GM12874 (cell line): ENCODE measurements at regions not wholly inside any gene's neighbourhood (a gene's known extent, or its start where the extent isn't known, plus 50 kb on each side); places are given as distances from the start of the nearest gene placed in this dataset.

Experiments
- TF ChIP-seq, protein P1 (sequence below): IDR thresholded peaks from 2 replicates; pipeline ENCODE4 v1.5.1; 2011; ENCODE audit warnings: low read depth, mild to moderate bottlenecking, control low read depth, low read length, moderate library complexity; ENCODE audit not compliant: insufficient read depth

DNA sequence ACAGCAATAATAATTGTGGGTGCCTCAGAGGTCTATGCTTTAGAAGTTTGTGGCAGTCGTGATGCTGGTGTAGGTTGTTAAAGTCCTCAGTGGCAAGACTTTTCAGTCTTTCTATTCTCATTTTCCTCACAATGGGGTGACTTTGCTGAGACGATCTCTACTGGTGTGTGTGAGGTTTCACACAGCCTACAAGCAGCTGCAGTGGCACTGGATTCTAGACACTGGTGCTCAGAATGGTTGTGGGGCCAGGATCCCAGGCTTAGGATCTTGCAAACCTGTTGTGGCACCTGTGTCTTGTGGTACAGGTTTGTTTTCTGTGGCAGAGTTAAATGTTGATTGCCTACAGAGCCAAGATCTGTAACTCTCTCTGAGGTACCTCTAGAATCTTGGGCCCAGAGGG lies 581.2 kb downstream of the PTPRC start:
- TF ChIP-seq, protein P1, sequence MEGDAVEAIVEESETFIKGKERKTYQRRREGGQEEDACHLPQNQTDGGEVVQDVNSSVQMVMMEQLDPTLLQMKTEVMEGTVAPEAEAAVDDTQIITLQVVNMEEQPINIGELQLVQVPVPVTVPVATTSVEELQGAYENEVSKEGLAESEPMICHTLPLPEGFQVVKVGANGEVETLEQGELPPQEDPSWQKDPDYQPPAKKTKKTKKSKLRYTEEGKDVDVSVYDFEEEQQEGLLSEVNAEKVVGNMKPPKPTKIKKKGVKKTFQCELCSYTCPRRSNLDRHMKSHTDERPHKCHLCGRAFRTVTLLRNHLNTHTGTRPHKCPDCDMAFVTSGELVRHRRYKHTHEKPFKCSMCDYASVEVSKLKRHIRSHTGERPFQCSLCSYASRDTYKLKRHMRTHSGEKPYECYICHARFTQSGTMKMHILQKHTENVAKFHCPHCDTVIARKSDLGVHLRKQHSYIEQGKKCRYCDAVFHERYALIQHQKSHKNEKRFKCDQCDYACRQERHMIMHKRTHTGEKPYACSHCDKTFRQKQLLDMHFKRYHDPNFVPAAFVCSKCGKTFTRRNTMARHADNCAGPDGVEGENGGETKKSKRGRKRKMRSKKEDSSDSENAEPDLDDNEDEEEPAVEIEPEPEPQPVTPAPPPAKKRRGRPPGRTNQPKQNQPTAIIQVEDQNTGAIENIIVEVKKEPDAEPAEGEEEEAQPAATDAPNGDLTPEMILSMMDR: no peak

DNA sequence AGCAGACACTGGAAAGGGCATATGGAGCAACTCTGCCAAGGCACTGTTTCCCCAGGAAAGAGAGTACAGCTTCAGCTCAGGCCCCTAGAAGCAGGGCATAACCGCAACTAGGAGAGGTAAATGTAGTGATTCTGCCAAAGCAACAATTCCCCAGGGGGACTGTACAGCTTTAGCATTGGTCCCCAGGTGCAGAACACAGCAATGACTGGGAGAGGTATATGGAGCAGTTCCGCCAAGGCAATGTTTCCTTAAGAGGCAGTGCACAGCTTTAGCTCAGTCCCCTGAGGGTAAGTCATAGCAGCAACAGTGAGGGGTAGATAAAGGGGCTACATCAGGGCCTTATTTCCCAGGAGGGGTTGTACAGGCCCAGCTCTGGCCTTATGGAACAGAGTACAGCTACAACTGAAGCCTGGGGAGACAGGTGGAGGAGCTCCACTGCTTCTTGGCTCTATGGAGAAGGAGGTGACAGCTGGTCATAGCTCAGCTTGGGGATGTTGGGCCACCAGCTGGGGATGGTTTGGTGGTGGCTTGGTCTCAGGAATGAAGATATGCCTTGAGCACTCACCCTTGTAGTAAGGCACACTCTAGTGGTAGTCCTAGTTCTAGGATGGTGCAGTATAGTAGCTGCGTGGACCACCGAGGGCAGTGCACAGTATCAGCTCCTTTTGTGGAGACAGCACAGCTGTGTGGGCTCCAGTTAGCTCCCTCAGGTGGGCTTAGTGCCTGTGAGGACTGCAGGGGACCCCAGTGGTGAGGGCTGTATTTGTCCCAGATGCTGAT lies 582.7 kb downstream of the PTPRC start:
- TF ChIP-seq, protein P1: no peak

DNA sequence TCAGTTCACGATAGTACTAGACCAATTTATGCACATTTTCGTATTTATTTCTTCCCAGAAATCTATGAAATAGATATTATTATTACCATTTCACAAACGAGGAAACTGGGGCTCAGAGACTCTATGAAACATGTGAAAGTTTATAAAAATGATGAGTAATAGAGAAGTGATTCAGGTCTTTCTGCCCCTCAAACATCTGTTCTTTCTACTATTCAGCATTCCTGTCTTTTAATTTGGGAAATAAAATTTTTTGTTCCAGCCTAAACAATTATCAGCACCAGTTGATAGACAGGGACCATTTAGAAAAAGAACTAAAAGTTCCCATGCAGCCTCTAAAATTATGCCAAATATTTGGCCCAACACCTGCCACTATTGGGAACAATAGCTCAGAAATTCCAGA lies 585.1 kb downstream of the PTPRC start:
- TF ChIP-seq, protein P1: no peak

DNA sequence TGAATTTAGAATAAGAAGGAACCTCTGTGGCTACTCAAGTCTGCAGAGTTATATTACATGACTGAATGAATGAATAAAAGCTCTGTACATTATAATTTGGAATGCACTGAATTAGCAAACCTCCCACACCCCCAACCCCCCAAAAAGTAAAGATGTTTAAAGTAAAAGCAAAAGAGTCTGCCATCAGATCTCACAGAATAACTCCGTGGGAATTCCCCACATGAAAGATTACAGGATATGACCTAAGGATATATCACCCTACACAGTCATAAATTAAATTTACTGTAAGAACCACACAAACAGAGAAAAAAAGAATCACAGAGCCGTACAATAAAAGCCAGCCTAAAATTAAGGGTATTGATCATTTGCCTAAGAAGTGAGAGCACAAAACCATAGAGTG lies 587.3 kb downstream of the PTPRC start:
- TF ChIP-seq, protein P1: no peak

DNA sequence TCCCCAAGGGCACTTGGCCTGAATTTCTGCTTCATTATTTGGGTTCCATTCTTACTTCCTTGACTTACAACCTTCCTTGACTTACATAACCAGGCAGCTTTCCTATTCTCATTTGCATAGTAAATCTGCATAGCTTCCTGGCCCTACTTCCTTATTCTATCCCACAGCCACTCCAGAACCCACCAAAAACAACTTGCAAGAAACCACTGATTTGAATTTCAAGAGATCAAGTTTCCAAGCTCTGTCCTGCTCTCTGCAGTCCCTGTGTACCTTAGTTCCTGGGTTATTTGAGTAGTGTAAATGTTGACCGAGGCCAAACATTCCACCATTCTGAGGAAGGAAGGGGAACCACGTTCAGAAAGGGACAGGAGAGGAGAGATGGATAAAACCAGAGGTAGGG lies 603.3 kb downstream of the PTPRC start:
- TF ChIP-seq, protein P1: no peak

DNA sequence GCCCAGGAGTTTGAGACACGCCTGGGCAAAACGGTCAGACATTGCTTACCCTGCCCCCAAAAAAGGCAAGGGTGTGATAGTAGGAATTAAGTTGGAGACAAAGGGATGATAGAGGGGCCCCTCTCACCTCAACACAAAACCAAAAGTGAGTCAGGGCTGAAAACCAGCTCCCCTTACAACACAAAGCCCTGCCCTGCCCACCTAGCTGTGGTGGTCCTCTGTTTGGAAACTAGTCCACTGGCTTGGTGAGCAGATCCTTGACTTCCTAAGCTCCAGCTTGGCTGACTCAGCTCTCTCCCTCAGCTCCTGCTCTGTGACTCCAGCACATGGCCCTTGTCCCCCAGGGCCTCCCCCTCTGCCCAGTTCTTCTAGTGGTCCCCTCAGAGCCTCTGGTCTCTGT lies 603.8 kb downstream of the PTPRC start:
- TF ChIP-seq, protein P1: no peak

DNA sequence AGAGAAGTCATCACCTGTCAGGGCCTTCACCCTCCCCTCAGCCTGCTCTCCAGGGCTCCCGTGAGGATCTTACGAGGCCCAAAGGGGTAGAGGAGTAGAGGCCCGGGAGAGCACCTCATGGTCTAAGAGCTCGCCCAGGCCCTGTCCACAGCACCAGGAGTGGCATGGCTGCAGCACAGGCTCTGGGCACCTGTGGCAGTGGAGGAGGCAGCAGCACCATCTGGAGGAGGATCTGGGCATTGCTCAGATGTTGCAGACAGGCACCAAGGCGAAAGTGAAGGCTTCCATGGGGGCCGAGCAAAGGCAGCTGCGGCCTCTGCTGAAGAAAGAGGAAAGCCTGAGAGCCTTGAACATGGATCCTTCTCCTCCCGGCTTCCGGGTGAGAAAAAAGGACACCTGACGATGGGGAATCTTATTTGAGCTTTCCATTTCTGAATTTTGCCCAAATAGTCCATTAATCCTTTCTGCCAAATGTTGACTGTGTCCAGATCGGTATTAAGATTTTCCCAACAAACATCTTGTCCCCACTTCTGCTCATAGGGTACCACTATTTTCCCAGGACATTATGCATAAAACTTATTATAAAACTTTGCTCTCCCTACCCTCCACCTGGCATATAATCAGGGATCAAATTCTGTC lies 604.7 kb downstream of the PTPRC start:
- TF ChIP-seq, protein P1: peak; percentile 92
